ENCODE measurements at regions not wholly inside any gene's neighbourhood (a gene's known extent, or its start where the extent isn't known, plus 50 kb on each side); places are given as distances from the start of the nearest gene placed in this dataset.
"Not testable (repeated sequence)": the region's sequence is repeated elsewhere in the genome, so short reads cannot be mapped to it uniquely, and the experiment has no call there.

DNA sequence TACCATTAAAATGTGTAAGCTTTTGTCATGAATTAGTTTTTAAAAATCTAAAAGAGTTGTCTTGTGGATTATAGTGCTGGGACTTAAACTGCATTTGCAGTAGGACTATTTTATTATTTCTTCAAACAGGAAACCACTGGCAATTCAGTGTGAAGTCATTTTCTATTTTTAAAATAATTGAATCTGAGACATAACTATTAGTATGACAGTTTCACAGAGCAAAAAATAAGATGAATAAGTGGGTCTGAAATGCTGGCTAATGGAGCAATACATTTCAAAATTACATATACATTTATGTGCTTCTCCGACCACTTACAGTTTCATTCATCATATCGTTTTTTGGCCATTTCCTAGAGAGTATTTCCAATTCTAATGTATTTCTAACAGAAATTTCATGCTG is 75.3 kb upstream of the RAPGEF2 start:
- Histone ChIP-seq H3K27me3 (ENCODE audit: control insufficient read depth in 2 of 2, insufficient read depth in 2 of 2, low read length in 2 of 2) (no peaks in the 10 kb centered on the region), H3K9ac (ENCODE audit: low read depth in 1 of 2, low read length in 2 of 2) (no peak overlapping the region), H3K4me3 (ENCODE audit: low read length in 2 of 2) (no peak overlapping the region), H3K9me3 (ENCODE audit: control insufficient read depth in 2 of 2, low read length in 2 of 2) (no peaks in the 10 kb centered on the region), H3K4me1 (ENCODE audit: control insufficient read depth in 2 of 2, insufficient read depth in 2 of 2, low read length in 2 of 2) (no peaks in the 10 kb centered on the region), H3K27ac (ENCODE audit: low read depth in 2 of 2, low read length in 2 of 2) (no peak overlapping the region), H3K36me3 (ENCODE audit: control insufficient read depth in 2 of 2, insufficient read depth in 2 of 2, low read length in 2 of 2) (no peaks in the 10 kb centered on the region)

GRCh38 chr4:159029481-159029880 is 73.4 kb upstream of the RAPGEF2 start:
- no peaks in the 10 kb centered on the region for H3K27me3 ChIP-seq (ENCODE audit: control insufficient read depth in 2 of 2, insufficient read depth in 2 of 2, low read length in 2 of 2)
- no peaks in the 10 kb centered on the region for H3K9me3 ChIP-seq (ENCODE audit: control insufficient read depth in 2 of 2, low read length in 2 of 2)
- H3K9ac ChIP-seq (ENCODE audit: low read depth in 1 of 2, low read length in 2 of 2), result no peak overlapping the region
- H3K36me3 ChIP-seq (ENCODE audit: control insufficient read depth in 2 of 2, insufficient read depth in 2 of 2, low read length in 2 of 2), result no peaks in the 10 kb centered on the region
- H3K27ac ChIP-seq (ENCODE audit: low read depth in 2 of 2, low read length in 2 of 2), result no peak overlapping the region
- no peak overlapping the region for H3K4me3 ChIP-seq (ENCODE audit: low read length in 2 of 2)
- H3K4me1 ChIP-seq (ENCODE audit: control insufficient read depth in 2 of 2, insufficient read depth in 2 of 2, low read length in 2 of 2), result no peaks in the 10 kb centered on the region

DNA sequence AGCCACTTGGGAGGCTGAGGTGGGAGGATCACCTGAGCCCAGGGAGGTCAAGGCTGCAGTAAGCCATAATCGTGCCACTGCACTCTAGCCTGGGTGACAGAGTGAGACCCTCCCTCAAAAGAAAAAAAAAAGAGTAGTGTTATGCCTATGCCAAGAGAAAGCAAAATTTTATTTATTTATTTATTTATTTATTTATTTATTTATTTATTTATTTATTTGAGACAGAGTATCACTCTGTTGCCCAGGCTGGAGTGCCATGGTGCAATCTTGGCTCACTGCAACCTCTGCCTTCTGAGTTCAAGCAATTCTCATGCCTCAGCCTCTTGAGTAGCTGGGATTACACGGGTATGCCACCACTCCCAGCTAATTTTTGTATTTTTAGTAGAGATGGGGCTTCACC is 72.6 kb upstream of the RAPGEF2 start:
- not testable (repeated sequence) for H3K36me3 ChIP-seq (ENCODE audit: control insufficient read depth in 2 of 2, insufficient read depth in 2 of 2, low read length in 2 of 2); H3K9me3 ChIP-seq (ENCODE audit: control insufficient read depth in 2 of 2, low read length in 2 of 2)

GRCh38 chr4:159035570-159035969 is 67.3 kb upstream of the RAPGEF2 start:
- Histone ChIP-seq H3K4me3 (ENCODE audit: low read length in 2 of 2) (no peak overlapping the region), H3K4me1 (ENCODE audit: control insufficient read depth in 2 of 2, insufficient read depth in 2 of 2, low read length in 2 of 2) (no peaks in the 10 kb centered on the region), H3K36me3 (ENCODE audit: control insufficient read depth in 2 of 2, insufficient read depth in 2 of 2, low read length in 2 of 2) (no peaks in the 10 kb centered on the region), H3K27me3 (ENCODE audit: control insufficient read depth in 2 of 2, insufficient read depth in 2 of 2, low read length in 2 of 2) (no peaks in the 10 kb centered on the region), H3K9me3 (ENCODE audit: control insufficient read depth in 2 of 2, low read length in 2 of 2) (no peaks in the 10 kb centered on the region), H3K27ac (ENCODE audit: low read depth in 2 of 2, low read length in 2 of 2) (no peak overlapping the region), H3K9ac (ENCODE audit: low read depth in 1 of 2, low read length in 2 of 2) (no peak overlapping the region)

More for the DNA sequence above, 72.6 kb upstream of the RAPGEF2 start:
- not testable (repeated sequence) for H3K27ac ChIP-seq (ENCODE audit: low read depth in 2 of 2, low read length in 2 of 2); H3K4me1 ChIP-seq (ENCODE audit: control insufficient read depth in 2 of 2, insufficient read depth in 2 of 2, low read length in 2 of 2); H3K4me3 ChIP-seq (ENCODE audit: low read length in 2 of 2); H3K9ac ChIP-seq (ENCODE audit: low read depth in 1 of 2, low read length in 2 of 2); H3K27me3 ChIP-seq (ENCODE audit: control insufficient read depth in 2 of 2, insufficient read depth in 2 of 2, low read length in 2 of 2)

DNA sequence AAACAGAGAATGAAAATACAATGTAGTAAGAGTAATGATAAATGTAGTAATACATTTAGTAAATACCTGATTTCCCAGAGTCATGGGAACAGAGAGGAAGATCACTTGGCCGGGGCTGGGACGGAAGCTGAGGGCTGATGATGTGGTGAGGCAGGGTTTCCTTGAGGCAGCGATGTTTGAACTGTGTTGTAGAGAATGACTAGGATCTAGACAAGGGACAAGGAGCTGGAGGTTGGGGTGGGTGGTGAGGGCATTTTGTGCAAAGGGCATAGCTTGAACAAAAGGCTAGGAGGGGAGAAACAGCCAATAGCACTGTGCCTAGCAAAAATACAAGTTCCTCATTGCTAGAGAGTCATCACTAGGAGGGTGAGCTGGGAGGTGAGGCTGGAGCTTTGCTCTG is 64.3 kb upstream of the RAPGEF2 start:
- H3K9ac ChIP-seq (ENCODE audit: low read depth in 1 of 2, low read length in 2 of 2), result no peak overlapping the region
- no peak overlapping the region for H3K4me3 ChIP-seq (ENCODE audit: low read length in 2 of 2)
- no peaks in the 10 kb centered on the region for H3K36me3 ChIP-seq (ENCODE audit: control insufficient read depth in 2 of 2, insufficient read depth in 2 of 2, low read length in 2 of 2)
- H3K27me3 ChIP-seq (ENCODE audit: control insufficient read depth in 2 of 2, insufficient read depth in 2 of 2, low read length in 2 of 2), result no peaks in the 10 kb centered on the region
- no peaks in the 10 kb centered on the region for H3K9me3 ChIP-seq (ENCODE audit: control insufficient read depth in 2 of 2, low read length in 2 of 2)
- no peaks in the 10 kb centered on the region for H3K4me1 ChIP-seq (ENCODE audit: control insufficient read depth in 2 of 2, insufficient read depth in 2 of 2, low read length in 2 of 2)
- no peak overlapping the region for H3K27ac ChIP-seq (ENCODE audit: low read depth in 2 of 2, low read length in 2 of 2)

- no peaks in the 10 kb centered on the region for H3K36me3 ChIP-seq (ENCODE audit: control insufficient read depth in 2 of 2, insufficient read depth in 2 of 2, low read length in 2 of 2)
- H3K27me3 ChIP-seq (ENCODE audit: control insufficient read depth in 2 of 2, insufficient read depth in 2 of 2, low read length in 2 of 2), result no peaks in the 10 kb centered on the region
- no peak overlapping the region for H3K27ac ChIP-seq (ENCODE audit: low read depth in 2 of 2, low read length in 2 of 2)
- no peaks in the 10 kb centered on the region for H3K9me3 ChIP-seq (ENCODE audit: control insufficient read depth in 2 of 2, low read length in 2 of 2)
- no peak overlapping the region for H3K9ac ChIP-seq (ENCODE audit: low read depth in 1 of 2, low read length in 2 of 2)
- no peaks in the 10 kb centered on the region for H3K4me1 ChIP-seq (ENCODE audit: control insufficient read depth in 2 of 2, insufficient read depth in 2 of 2, low read length in 2 of 2)
- no peak overlapping the region for H3K4me3 ChIP-seq (ENCODE audit: low read length in 2 of 2)
Observed at GRCh38 chr4:159041054-159042034, 61.5 kb upstream of the RAPGEF2 start.

GRCh38 chr4:159042097-159042605 is 60.7 kb upstream of the RAPGEF2 start:
- no peak overlapping the region for H3K9ac ChIP-seq (ENCODE audit: low read depth in 1 of 2, low read length in 2 of 2)
- no peaks in the 10 kb centered on the region for H3K4me1 ChIP-seq (ENCODE audit: control insufficient read depth in 2 of 2, insufficient read depth in 2 of 2, low read length in 2 of 2)
- H3K4me3 ChIP-seq (ENCODE audit: low read length in 2 of 2), result no peak overlapping the region
- H3K27me3 ChIP-seq (ENCODE audit: control insufficient read depth in 2 of 2, insufficient read depth in 2 of 2, low read length in 2 of 2), result no peaks in the 10 kb centered on the region
- no peaks in the 10 kb centered on the region for H3K36me3 ChIP-seq (ENCODE audit: control insufficient read depth in 2 of 2, insufficient read depth in 2 of 2, low read length in 2 of 2)
- H3K27ac ChIP-seq (ENCODE audit: low read depth in 2 of 2, low read length in 2 of 2), result no peak overlapping the region
- H3K9me3 ChIP-seq (ENCODE audit: control insufficient read depth in 2 of 2, low read length in 2 of 2), result no peaks in the 10 kb centered on the region

DNA sequence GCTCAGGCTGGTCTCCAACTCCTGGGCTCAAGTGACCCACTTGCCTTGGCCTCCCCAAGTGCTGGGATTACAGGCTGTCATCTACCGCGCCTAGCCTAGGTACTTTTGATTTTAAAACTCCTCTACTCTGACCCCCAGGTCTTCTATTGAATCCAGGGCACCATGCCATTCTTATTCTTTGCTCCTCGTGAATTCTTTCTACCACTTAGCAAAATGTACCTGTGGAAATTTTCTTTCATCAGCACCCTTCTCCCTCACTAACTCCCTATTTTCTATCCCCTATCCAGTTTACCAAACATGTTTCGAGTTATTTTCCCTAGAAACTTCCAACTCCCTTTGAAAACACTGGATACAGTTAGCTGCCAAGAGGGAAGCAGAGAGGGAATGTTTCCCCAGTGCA is 60.0 kb upstream of the RAPGEF2 start:
- Histone ChIP-seq H3K27me3 (ENCODE audit: control insufficient read depth in 2 of 2, insufficient read depth in 2 of 2, low read length in 2 of 2) (no peaks in the 10 kb centered on the region), H3K9me3 (ENCODE audit: control insufficient read depth in 2 of 2, low read length in 2 of 2) (no peaks in the 10 kb centered on the region), H3K36me3 (ENCODE audit: control insufficient read depth in 2 of 2, insufficient read depth in 2 of 2, low read length in 2 of 2) (no peaks in the 10 kb centered on the region), H3K4me3 (ENCODE audit: low read length in 2 of 2) (no peak overlapping the region), H3K4me1 (ENCODE audit: control insufficient read depth in 2 of 2, insufficient read depth in 2 of 2, low read length in 2 of 2) (no peaks in the 10 kb centered on the region), H3K9ac (ENCODE audit: low read depth in 1 of 2, low read length in 2 of 2) (no peak overlapping the region), H3K27ac (ENCODE audit: low read depth in 2 of 2, low read length in 2 of 2) (no peak overlapping the region)

DNA sequence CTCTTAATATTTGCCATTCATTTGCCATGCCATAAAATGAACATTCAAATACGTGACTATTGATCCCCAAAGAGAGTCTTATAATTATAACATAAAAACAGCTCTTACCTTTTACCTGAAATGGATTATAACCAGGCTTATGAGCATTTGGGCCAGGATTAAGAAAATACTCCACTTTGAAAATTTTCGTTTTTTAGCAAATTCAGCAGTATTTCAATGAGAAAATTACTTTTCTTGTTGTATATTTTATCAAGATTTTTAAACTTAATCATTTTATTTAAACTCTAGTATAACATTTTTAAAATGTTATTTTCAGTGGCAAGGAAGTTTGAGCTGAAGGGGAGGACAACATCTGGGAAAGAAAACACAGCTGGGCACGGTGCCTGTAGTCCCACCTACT is 59.0 kb upstream of the RAPGEF2 start:
- Histone ChIP-seq H3K4me3 (ENCODE audit: low read length in 2 of 2) (no peak overlapping the region), H3K36me3 (ENCODE audit: control insufficient read depth in 2 of 2, insufficient read depth in 2 of 2, low read length in 2 of 2) (no peaks in the 10 kb centered on the region), H3K27ac (ENCODE audit: low read depth in 2 of 2, low read length in 2 of 2) (no peak overlapping the region), H3K27me3 (ENCODE audit: control insufficient read depth in 2 of 2, insufficient read depth in 2 of 2, low read length in 2 of 2) (no peaks in the 10 kb centered on the region), H3K9ac (ENCODE audit: low read depth in 1 of 2, low read length in 2 of 2) (no peak overlapping the region), H3K9me3 (ENCODE audit: control insufficient read depth in 2 of 2, low read length in 2 of 2) (no peaks in the 10 kb centered on the region), H3K4me1 (ENCODE audit: control insufficient read depth in 2 of 2, insufficient read depth in 2 of 2, low read length in 2 of 2) (no peaks in the 10 kb centered on the region)

DNA sequence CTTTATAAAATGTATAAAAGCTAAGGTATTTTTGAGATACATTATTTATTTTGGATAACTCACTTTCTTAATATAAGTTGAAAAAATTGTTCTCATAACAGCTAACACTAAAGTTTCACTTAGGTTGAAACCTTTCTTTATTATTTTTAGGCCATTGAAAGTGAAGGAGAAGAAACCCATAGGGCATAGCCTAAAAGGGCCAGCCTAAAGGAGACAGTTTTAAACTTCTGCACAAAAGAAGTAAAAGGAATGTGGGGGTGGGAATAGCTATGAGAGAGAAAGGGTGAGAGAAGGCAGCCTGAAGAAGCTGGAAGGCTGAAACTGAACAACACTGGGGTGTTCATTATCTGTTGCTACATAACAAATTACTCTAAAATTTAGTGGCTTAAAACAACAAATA is 57.6 kb upstream of the RAPGEF2 start:
- no peaks in the 10 kb centered on the region for H3K36me3 ChIP-seq (ENCODE audit: control insufficient read depth in 2 of 2, insufficient read depth in 2 of 2, low read length in 2 of 2)
- H3K4me3 ChIP-seq (ENCODE audit: low read length in 2 of 2), result no peak overlapping the region
- H3K4me1 ChIP-seq (ENCODE audit: control insufficient read depth in 2 of 2, insufficient read depth in 2 of 2, low read length in 2 of 2), result no peaks in the 10 kb centered on the region
- no peaks in the 10 kb centered on the region for H3K9me3 ChIP-seq (ENCODE audit: control insufficient read depth in 2 of 2, low read length in 2 of 2)
- no peak overlapping the region for H3K9ac ChIP-seq (ENCODE audit: low read depth in 1 of 2, low read length in 2 of 2)
- H3K27me3 ChIP-seq (ENCODE audit: control insufficient read depth in 2 of 2, insufficient read depth in 2 of 2, low read length in 2 of 2), result no peaks in the 10 kb centered on the region
- H3K27ac ChIP-seq (ENCODE audit: low read depth in 2 of 2, low read length in 2 of 2), result no peak overlapping the region

All from mucosa of rectum (tissue), 2 donors.